Activated CD4-positive, CD25-positive, alpha-beta regulatory T cell treated with anti-CD3 and anti-CD28 coated beads, Interleukin-2, amount 50 U/mL, for 24 hours (primary cell): ENCODE measurements at regions not wholly inside any gene's neighbourhood (a gene's known extent, or its start where the extent isn't known, plus 50 kb on each side); places are given as distances from the start of the nearest gene placed in this dataset.
"Not testable (repeated sequence)": the region's sequence is repeated elsewhere in the genome, so short reads cannot be mapped to it uniquely, and the experiment has no call there.

ENCODE experiments used
- ATAC-seq, 2 donors: fragments of 150-1000 bp; cut with Tn5 transposase; one replicate each; pipeline ENCODE4 v1.10.0; 2021; ENCODE audit warnings: mild to moderate bottlenecking in 1 of 2, moderate library complexity in 1 of 2

- ATAC-seq: no peak
These were observed 457.4 kb upstream of the NUDT12 start for GRCh38 chr5:104019956-104020355.

GRCh38 chr5:104018299-104018698 lies 455.7 kb upstream of the NUDT12 start:
- ATAC-seq: no peak

- no peak for ATAC-seq
These were observed 454.1 kb upstream of the NUDT12 start for GRCh38 chr5:104016646-104017045.

- ATAC-seq: no peak
These were observed 453.2 kb upstream of the NUDT12 start for GRCh38 chr5:104015765-104016164.

GRCh38 chr5:104002783-104003182 lies 440.2 kb upstream of the NUDT12 start:
- ATAC-seq: not testable (repeated sequence)

GRCh38 chr5:104001136-104001535 lies 438.5 kb upstream of the NUDT12 start:
- ATAC-seq: no peak

GRCh38 chr5:103993031-103993430 lies 430.4 kb upstream of the NUDT12 start:
- ATAC-seq: no peak

GRCh38 chr5:103990064-103990463 lies 427.5 kb upstream of the NUDT12 start:
- no peak for ATAC-seq

GRCh38 chr5:103981592-103981991 lies 419.0 kb upstream of the NUDT12 start:
- ATAC-seq: no peak

- ATAC-seq: no peak
These were observed 411.1 kb upstream of the NUDT12 start for GRCh38 chr5:103973669-103974068.

GRCh38 chr5:103966295-103966694 lies 403.7 kb upstream of the NUDT12 start:
- ATAC-seq: not testable (repeated sequence)

- no peak for ATAC-seq
These were observed 399.4 kb upstream of the NUDT12 start for GRCh38 chr5:103962023-103962422.

- ATAC-seq: no peak
These were observed 391.2 kb upstream of the NUDT12 start for GRCh38 chr5:103953601-103954382.

GRCh38 chr5:103951776-103952175 lies 389.2 kb upstream of the NUDT12 start:
- no peak for ATAC-seq

GRCh38 chr5:103943230-103943629 lies 380.6 kb upstream of the NUDT12 start:
- ATAC-seq: no peak

- ATAC-seq: no peak
These were observed 380.1 kb upstream of the NUDT12 start for GRCh38 chr5:103942587-103943186.

GRCh38 chr5:103941596-103941995 lies 379.0 kb upstream of the NUDT12 start:
- ATAC-seq: no peak

GRCh38 chr5:103938146-103938695 lies 375.6 kb upstream of the NUDT12 start:
- ATAC-seq: no peak

GRCh38 chr5:103929338-103930013 lies 366.9 kb upstream of the NUDT12 start:
- ATAC-seq: no peak

GRCh38 chr5:103927739-103928138 lies 365.1 kb upstream of the NUDT12 start:
- no peak for ATAC-seq

GRCh38 chr5:103923616-103924168 lies 361.1 kb upstream of the NUDT12 start:
- ATAC-seq: no peak

GRCh38 chr5:103919506-103919905 lies 356.9 kb upstream of the NUDT12 start:
- ATAC-seq: no peak

- ATAC-seq: no peak
These were observed 356.2 kb upstream of the NUDT12 start for GRCh38 chr5:103918668-103919367.
